ENCODE measurements at regions not wholly inside any gene's neighbourhood (a gene's known extent, or its start where the extent isn't known, plus 50 kb on each side); places are given as distances from the start of the nearest gene placed in this dataset.
A peak's percentile ranks its signal among the peaks of the same experiment; 100 is the strongest.
"Not testable (repeated sequence)": the region's sequence is repeated elsewhere in the genome, so short reads cannot be mapped to it uniquely, and the experiment has no call there.

- not testable (repeated sequence) for H3K4me3 ChIP-seq (ENCODE audit: low read depth, low read length); H3K36me3 ChIP-seq (ENCODE audit: control insufficient read depth, insufficient read depth, low read length); H3K27ac ChIP-seq (ENCODE audit: low read depth, low read length); H3K27me3 ChIP-seq (ENCODE audit: control insufficient read depth, insufficient read depth, low read length); H3K4me1 ChIP-seq (ENCODE audit: control insufficient read depth, insufficient read depth, low read length); H3K9me3 ChIP-seq (ENCODE audit: control insufficient read depth, insufficient read depth, low read length); DNase-seq (ENCODE audit: low read depth in 4 of 6, low spot score in 6 of 6)
- WGBS (ENCODE audit: insufficient coverage): no CpG with 5 or more reads among the region's 4 CpGs
These were observed 94.3 kb downstream of the XKR3 start for GRCh38 chr22:16730894-16731293.

DNA sequence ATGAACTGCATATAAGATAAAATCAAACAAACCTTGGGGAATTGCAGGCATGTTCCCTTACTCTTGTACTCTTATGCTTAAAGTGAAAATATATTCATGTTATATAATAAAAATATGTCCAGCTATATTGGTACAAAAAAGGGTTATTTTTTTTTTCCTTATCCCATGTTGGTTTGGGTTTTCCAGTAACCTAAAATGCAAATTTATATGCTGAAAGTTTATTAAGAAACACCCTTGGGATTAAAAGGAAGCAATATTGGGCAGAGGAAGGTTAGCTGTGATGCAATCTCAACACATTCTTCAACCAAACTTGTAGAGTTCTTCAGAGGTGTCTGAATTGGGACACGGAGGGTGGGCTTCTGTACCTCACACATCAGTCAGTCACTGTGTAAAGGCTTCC is 97.7 kb downstream of the XKR3 start:
- H3K4me3 ChIP-seq (ENCODE audit: low read depth, low read length); DNase-seq (ENCODE audit: low read depth in 4 of 6, low spot score in 6 of 6); H3K27ac ChIP-seq (ENCODE audit: low read depth, low read length); H3K9me3 ChIP-seq (ENCODE audit: control insufficient read depth, insufficient read depth, low read length); H3K4me1 ChIP-seq (ENCODE audit: control insufficient read depth, insufficient read depth, low read length); H3K36me3 ChIP-seq (ENCODE audit: control insufficient read depth, insufficient read depth, low read length); H3K27me3 ChIP-seq (ENCODE audit: control insufficient read depth, insufficient read depth, low read length): not testable (repeated sequence)
- no CpG with 5 or more reads among the region's 1 CpG for WGBS (ENCODE audit: insufficient coverage)

- not testable (repeated sequence) for H3K4me1 ChIP-seq (ENCODE audit: control insufficient read depth, insufficient read depth, low read length); H3K27ac ChIP-seq (ENCODE audit: low read depth, low read length); H3K27me3 ChIP-seq (ENCODE audit: control insufficient read depth, insufficient read depth, low read length); DNase-seq (ENCODE audit: low read depth in 4 of 6, low spot score in 6 of 6); H3K36me3 ChIP-seq (ENCODE audit: control insufficient read depth, insufficient read depth, low read length); H3K4me3 ChIP-seq (ENCODE audit: low read depth, low read length); H3K9me3 ChIP-seq (ENCODE audit: control insufficient read depth, insufficient read depth, low read length)
- no CpG with 5 or more reads among the region's 4 CpGs for WGBS (ENCODE audit: insufficient coverage)
These were observed 102.0 kb downstream of the XKR3 start for GRCh38 chr22:16723241-16723640.

- not testable (repeated sequence) for H3K36me3 ChIP-seq (ENCODE audit: control insufficient read depth, insufficient read depth, low read length)
- 47% methylated on average over 2 of the region's 3 CpGs for WGBS (ENCODE audit: insufficient coverage)
These were observed 102.6 kb downstream of the XKR3 start for GRCh38 chr22:16722564-16722963.

GRCh38 chr22:16721961-16722360 is 103.2 kb downstream of the XKR3 start:
- Histone ChIP-seq H3K36me3 (ENCODE audit: control insufficient read depth, insufficient read depth, low read length) (no peaks in the 10 kb centered on the region), H3K27ac (ENCODE audit: low read depth, low read length) (no peak overlapping the region), H3K9me3 (ENCODE audit: control insufficient read depth, insufficient read depth, low read length) (no peaks in the 10 kb centered on the region), H3K27me3 (ENCODE audit: control insufficient read depth, insufficient read depth, low read length) (peaks cover 5% of the 10 kb centered on the region), H3K4me3 (ENCODE audit: low read depth, low read length) (no peak overlapping the region), H3K4me1 (ENCODE audit: control insufficient read depth, insufficient read depth, low read length) (no peaks in the 10 kb centered on the region)
- no peak for DNase-seq (ENCODE audit: low read depth in 4 of 6, low spot score in 6 of 6)
- no CpG with 5 or more reads among the region's 4 CpGs for WGBS (ENCODE audit: insufficient coverage)

More at GRCh38 chr22:16722564-16722963, 102.6 kb downstream of the XKR3 start:
- DNase-seq (ENCODE audit: low read depth in 4 of 6, low spot score in 6 of 6); H3K27me3 ChIP-seq (ENCODE audit: control insufficient read depth, insufficient read depth, low read length); H3K4me3 ChIP-seq (ENCODE audit: low read depth, low read length); H3K9me3 ChIP-seq (ENCODE audit: control insufficient read depth, insufficient read depth, low read length); H3K4me1 ChIP-seq (ENCODE audit: control insufficient read depth, insufficient read depth, low read length); H3K27ac ChIP-seq (ENCODE audit: low read depth, low read length): not testable (repeated sequence)

GRCh38 chr22:16717699-16718558 is 107.3 kb downstream of the XKR3 start:
- H3K4me3 ChIP-seq (ENCODE audit: low read depth, low read length): no peak overlapping the region
- no peaks in the 10 kb centered on the region for H3K4me1 ChIP-seq (ENCODE audit: control insufficient read depth, insufficient read depth, low read length)
- peak in 1 of 6 donors; percentile 2 for DNase-seq (ENCODE audit: low read depth in 4 of 6, low spot score in 6 of 6)
- no peak overlapping the region for H3K27ac ChIP-seq (ENCODE audit: low read depth, low read length)
- no peaks in the 10 kb centered on the region for H3K36me3 ChIP-seq (ENCODE audit: control insufficient read depth, insufficient read depth, low read length)
- WGBS (ENCODE audit: insufficient coverage): 4% methylated on average over 34 of the region's 35 CpGs
- H3K9me3 ChIP-seq (ENCODE audit: control insufficient read depth, insufficient read depth, low read length): no peaks in the 10 kb centered on the region
- H3K27me3 ChIP-seq (ENCODE audit: control insufficient read depth, insufficient read depth, low read length): peaks cover 5% of the 10 kb centered on the region

DNA sequence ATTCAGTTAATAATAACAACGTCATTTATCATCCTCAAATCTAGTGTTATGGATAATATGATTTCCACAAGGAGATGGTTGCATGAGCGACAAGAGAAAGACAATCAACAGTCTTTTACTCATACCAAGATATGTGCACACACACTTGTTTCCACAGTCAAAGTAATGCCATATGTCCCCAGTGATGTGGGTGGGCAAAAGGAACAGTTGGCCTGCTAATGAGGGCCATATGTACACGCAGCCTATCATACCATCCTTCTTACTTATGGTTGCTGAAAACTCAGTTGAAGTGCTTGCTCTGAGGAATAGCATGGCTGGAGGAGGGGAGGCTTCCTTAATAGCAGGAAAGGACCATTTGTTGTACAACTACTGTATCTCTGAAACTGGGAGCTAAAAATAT is 110.6 kb downstream of the XKR3 start:
- DNase-seq (ENCODE audit: low read depth in 4 of 6, low spot score in 6 of 6): not testable (repeated sequence)

DNA sequence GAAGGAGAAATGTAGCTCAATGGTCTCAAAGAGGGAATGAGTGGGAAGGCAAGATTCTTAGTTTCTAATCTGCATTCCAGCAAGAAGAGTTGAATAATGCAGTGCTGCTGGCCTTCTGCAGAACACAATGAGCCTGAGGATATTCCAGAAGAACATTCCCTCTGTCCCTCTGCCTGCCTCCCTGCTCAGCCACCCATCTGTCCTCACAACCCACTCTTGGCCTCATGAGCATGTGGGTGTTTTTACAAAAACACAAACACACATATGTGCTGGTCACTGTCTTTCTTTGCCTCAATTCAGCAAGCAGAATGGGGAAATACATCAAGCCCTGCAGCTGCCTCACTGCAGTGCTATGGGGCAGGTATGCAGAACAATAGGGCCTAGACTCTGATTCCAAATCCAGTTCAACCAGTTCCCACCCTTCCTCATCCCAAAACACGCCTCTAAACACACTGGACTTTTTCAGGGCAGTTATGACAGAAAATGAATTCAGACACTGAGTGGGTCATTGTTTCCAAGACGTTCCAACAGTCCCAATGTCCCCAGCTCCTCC is 109.8 kb upstream of the CCT8L2 start:
- not testable (repeated sequence) for H3K4me3 ChIP-seq (ENCODE audit: low read depth, low read length); H3K27me3 ChIP-seq (ENCODE audit: control insufficient read depth, insufficient read depth, low read length); H3K27ac ChIP-seq (ENCODE audit: low read depth, low read length); H3K36me3 ChIP-seq (ENCODE audit: control insufficient read depth, insufficient read depth, low read length); H3K9me3 ChIP-seq (ENCODE audit: control insufficient read depth, insufficient read depth, low read length); DNase-seq (ENCODE audit: low read depth in 4 of 6, low spot score in 6 of 6); H3K4me1 ChIP-seq (ENCODE audit: control insufficient read depth, insufficient read depth, low read length)
- WGBS (ENCODE audit: insufficient coverage): 49% methylated on average over 2 of the region's 2 CpGs

More for the DNA sequence above, 110.6 kb downstream of the XKR3 start:
- H3K4me1 ChIP-seq (ENCODE audit: control insufficient read depth, insufficient read depth, low read length); H3K27ac ChIP-seq (ENCODE audit: low read depth, low read length); H3K27me3 ChIP-seq (ENCODE audit: control insufficient read depth, insufficient read depth, low read length); H3K9me3 ChIP-seq (ENCODE audit: control insufficient read depth, insufficient read depth, low read length); H3K4me3 ChIP-seq (ENCODE audit: low read depth, low read length); H3K36me3 ChIP-seq (ENCODE audit: control insufficient read depth, insufficient read depth, low read length): not testable (repeated sequence)
- WGBS (ENCODE audit: insufficient coverage): no CpG with 5 or more reads among the region's 3 CpGs

- H3K9me3 ChIP-seq (ENCODE audit: control insufficient read depth, insufficient read depth, low read length); DNase-seq (ENCODE audit: low read depth in 4 of 6, low spot score in 6 of 6); H3K27me3 ChIP-seq (ENCODE audit: control insufficient read depth, insufficient read depth, low read length); H3K36me3 ChIP-seq (ENCODE audit: control insufficient read depth, insufficient read depth, low read length); H3K4me3 ChIP-seq (ENCODE audit: low read depth, low read length); H3K27ac ChIP-seq (ENCODE audit: low read depth, low read length); H3K4me1 ChIP-seq (ENCODE audit: control insufficient read depth, insufficient read depth, low read length): not testable (repeated sequence)
- 60% methylated on average over 4 of the region's 5 CpGs for WGBS (ENCODE audit: insufficient coverage)
These were observed 107.8 kb upstream of the CCT8L2 start for GRCh38 chr22:16700390-16700789.

DNA sequence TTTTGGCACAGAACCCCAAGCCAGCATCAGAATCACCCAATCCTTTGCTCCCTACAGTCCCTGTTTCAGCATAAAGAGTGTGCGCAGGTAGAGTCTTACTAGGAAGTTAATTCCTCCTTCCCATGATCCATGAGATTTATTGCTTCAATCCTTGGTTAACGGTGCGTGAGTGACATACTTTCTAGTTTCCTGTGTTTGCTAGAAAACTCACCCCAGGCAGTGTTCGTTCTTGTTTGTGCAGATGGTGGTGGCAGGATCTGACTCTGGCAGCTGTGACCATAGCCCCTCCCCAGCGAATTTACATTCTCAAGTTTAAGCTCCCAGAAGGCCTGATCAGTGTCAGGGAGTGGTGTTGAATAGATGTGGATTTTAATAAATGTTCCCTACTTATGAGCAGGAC is 106.7 kb upstream of the CCT8L2 start:
- no peaks in the 10 kb centered on the region for H3K9me3 ChIP-seq (ENCODE audit: control insufficient read depth, insufficient read depth, low read length)
- H3K27me3 ChIP-seq (ENCODE audit: control insufficient read depth, insufficient read depth, low read length): no peaks in the 10 kb centered on the region
- WGBS (ENCODE audit: insufficient coverage): no CpG with 5 or more reads among the region's 5 CpGs
- H3K27ac ChIP-seq (ENCODE audit: low read depth, low read length): no peak overlapping the region
- no peak for DNase-seq (ENCODE audit: low read depth in 4 of 6, low spot score in 6 of 6)
- H3K4me3 ChIP-seq (ENCODE audit: low read depth, low read length): no peak overlapping the region
- no peaks in the 10 kb centered on the region for H3K4me1 ChIP-seq (ENCODE audit: control insufficient read depth, insufficient read depth, low read length)
- H3K36me3 ChIP-seq (ENCODE audit: control insufficient read depth, insufficient read depth, low read length): no peaks in the 10 kb centered on the region

All from spinal cord (tissue), 9 donors.